HG03039 (cell line): ENCODE measurements at regions not wholly inside any gene's neighbourhood (a gene's known extent, or its start where the extent isn't known, plus 50 kb on each side); places are given as distances from the start of the nearest gene placed in this dataset.

Experiments used
- ATAC-seq: cut with Tn5 transposase; IDR thresholded peaks from one replicate; pipeline ENCODE4 v1.9.1; 2021; ENCODE audit warnings: mild to moderate bottlenecking, moderate library complexity; ENCODE audit not compliant: unreplicated experiment

DNA sequence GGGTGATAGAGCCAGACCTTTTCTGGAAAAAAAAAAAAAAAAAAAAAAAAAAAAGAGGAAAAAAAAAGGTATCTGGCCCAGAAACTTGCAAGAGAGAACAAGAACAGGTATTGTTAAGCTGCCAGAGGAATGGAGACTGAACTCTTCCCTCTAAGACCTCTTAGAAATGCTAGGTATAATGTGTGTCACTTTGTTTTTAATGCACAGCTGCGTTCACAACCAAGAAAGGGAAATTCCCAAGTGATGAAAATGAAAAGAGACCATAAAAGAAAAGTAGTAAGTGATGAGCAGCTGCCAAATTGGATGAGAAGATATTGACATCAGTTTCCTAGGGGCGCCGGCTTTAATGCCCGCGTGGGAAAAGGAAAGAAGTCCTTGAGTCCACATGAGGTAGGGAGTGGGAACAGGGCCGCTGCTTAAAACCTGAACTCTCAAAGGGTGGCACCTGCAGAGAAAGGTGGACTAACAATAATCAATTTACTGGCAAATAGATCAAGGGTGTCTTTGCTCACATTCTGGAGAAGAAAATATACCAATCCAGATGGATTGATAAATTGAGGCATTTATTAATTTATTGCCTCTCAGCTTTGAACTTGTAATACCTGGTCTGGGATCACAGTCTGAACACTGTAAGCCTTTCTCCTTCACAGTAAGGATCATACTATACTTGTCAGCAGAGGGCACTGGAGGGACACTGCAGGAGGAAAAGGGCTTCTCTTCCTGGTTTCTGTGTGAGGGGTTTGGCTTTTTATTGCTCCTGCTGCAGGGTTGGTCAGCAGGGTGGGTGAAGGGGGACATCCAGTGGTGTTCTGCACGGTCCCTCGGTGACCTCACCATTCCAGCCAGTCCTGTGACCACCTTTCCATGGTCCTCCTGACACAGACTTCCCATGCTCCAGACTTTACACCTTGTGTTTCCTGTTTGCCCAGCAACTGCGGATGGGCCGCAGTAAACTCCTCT lies 131.6 kb downstream of the AQP9 start:
- no peak for ATAC-seq

DNA sequence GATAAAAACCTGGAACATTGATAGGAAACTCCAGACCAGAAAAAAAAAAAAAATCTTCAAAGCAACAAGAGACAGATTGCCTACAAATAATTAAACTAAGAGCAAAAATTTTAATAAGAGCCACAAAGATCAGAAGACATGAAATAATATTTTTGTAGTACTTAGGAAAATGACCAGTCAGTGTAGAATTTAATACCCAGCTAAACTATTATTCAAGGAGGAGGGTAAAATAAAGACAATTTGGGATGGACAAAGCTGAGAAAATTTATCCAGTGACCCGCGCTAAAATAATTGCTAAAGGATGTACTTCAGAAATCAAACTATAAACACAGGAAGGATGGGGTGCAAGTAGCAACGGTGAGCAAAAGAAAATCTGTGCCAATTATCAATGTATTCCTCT lies 133.2 kb downstream of the AQP9 start:
- ATAC-seq, result no peak

DNA sequence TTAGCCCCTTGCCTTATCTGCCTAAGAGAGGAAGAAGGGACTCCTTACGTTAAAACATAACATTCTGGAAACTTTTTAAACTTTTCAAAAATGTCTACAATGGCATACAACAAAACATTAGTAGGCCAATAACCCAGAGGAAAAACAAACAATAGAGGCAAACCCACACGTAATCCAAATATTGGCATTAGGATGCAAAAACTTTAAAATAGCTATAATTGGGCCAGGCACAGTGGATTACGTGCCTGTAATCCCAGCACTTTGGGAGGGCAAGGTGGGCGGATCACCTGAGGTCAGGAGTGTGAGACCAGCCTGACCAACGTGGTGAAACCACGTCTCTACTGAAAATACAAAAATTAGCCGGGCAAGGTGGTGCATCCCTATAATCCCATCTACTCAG lies 134.9 kb downstream of the AQP9 start:
- ATAC-seq, result no peak

DNA sequence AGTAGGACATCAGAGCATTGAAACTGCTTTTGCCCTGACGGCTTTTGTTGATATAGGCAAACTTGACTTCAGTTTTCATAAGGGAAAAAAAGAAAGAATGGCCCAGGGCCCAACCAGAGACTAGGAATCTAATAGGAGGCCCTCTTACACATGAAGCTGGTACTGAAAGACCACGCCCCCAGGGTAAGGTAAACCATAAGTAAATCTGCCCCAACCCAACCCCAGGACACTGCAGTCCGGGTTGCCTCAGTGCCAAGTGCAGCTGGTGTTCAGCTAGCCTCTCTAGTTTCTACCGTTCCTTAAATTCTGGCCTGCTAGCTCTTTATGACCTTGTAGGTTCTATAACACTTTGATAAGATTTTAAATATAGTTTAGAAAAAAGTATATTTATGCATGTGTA lies 136.7 kb downstream of the AQP9 start:
- no peak for ATAC-seq

DNA sequence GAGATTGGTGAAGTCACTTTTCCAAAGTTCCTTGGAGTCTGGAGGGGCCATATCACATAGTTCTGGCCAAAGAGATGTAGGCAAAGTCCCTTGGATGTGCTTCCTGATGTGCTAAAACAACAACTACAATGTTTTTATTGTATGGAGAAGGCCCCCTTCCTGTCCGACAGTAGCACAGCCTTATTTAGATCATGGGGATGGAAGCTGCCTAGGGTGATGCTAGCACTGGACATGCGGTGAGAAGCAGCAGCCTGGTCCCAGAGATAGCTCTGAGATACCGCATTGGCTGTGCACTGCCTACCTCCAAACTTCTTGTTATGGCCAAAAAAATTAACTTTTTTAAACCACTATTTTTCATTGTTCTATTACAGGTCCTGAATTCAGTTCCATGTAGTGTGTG lies 137.6 kb downstream of the AQP9 start:
- ATAC-seq, result no peak

DNA sequence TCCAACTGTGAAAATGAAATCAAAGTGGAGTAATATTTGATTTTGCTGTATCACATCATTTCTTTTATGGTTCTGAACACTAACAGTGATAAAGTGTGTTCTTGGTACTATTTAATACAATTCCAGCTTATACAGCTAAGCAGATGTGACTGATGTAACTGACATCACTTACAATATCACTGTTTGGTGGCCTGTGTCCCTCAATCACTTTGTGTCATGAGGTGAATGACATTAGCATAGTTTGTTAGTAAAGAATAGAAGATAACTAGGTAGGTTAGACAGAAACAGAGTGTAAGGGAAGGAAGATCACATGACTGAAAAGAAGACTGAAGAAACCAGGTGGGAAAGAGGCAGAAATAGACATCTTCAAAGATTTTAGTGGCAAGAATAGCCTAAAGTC lies 138.7 kb downstream of the AQP9 start:
- ATAC-seq, result no peak

DNA sequence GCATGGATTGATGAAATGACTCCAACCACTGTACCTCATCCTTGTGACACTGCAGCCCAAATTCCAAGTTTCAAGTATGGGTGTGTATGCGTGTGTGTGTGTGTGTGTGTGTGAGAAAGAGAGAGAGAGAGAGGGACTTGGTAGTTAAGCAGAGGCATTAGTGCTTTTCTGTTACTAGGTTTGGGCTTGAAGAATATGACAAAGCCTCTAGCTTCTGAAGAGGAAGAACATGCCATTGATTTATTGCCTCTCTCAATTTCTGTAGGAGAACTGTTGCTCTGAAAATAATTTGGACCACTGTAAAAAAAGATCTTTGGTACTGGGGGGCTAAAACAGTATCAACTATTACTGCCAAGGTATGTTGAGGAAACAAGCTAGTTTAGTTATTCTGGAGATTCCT lies 139.2 kb downstream of the AQP9 start:
- ATAC-seq, result no peak

DNA sequence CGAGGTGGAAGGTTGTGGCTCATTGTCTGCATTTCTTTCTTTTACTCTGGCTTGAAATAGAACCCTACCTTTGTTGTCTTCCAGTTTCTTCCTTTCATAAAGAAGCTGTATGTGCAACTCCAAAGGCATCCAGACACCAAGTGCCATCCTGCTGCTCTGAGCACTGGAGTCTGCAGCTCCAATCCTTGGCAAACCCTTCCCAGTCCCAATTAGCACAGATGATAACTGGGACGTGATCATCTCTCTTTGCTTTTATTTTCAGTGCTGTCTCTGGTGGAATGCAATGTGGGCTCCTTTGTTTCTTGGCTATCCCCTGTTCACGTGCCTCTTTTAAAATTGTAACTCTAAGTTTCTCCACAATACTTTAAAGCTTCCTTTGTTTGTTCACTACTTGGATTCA lies 140.9 kb downstream of the AQP9 start:
- ATAC-seq, result no peak

DNA sequence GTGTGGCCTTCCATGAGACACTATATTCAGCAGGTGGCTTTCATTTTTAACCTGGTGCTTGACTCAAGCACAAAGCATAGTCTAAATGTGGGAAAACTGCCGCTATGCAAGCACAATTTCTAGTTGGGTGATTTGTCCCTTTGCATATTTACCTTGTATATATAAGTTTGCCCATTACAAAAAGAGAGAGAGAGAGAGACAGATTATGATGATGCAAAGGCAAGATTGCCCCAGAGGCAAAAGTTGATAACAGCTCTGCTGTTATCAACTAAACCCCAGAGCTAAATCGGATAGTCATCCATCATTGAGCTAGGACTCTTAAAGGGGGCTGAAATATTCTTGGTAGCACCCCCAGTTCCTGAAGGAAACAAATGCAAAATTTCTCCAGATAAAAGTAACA lies 141.5 kb downstream of the AQP9 start:
- no peak for ATAC-seq

DNA sequence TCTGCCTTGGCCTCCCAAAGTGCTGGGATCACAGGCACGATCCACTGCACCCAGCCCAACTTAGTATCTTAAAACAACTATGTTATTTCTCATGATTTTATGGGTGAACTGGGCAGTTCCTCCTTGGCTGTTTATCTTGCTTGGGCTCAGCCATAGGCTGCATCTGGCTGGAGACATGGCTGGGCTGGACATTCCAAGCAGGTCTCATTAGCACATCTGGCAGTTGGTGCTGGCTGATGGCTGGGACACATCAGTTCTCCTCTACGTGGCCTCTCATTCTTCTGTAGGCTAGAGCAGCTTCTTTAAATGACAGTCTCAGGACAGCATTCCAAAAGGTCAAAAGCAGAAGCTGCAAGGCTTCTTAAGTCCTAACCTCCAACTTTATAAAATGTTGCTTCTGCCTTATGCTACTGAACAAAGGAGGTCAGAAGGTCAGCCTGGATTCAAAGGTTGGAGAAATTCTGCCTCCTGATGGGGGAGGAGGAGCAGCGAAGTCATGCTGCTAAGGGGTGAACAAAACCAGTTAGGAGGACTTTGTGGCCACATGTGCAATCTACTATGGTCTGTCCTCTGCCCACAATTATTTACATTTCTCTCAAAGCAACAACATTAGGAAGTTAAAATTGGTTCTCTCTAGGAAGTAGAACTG lies 144.0 kb downstream of the AQP9 start:
- no peak for ATAC-seq

DNA sequence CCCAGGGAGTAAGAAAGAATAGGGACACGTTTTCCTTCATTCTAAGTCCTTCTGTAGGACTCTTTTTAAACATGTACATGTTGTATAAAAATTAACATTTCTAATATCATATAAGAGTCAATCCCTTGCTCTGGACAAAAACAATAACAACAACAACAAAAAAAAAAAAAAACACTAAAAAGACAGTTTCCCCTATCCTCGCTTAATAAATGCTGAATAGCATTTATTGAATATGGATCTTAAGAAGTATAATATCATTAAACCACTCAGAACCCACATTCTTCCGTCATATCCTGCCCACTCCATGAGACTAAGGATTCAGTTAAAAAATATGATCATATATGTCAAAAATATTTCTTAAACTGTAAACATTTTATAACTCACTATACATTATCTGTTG lies 145.1 kb downstream of the AQP9 start:
- no peak for ATAC-seq

DNA sequence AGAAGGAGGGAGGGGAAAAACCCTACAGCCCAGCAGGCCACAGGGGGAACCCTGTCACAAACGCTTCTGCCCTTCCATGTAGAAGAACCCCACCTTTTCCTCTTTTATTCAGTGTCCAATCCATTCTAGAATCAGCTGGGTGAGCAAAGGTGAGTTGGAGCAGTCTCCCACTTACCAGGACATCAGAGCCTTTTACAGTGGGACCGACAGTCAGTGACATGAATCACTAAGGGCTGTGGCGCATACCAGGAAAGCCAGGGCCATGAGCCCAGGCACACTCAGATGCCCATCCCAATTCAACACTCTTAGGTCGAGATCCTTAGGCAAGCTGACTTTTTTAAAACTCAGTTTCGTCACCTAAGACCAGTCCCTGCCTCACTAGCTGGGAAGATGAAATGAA lies 146.1 kb downstream of the AQP9 start:
- ATAC-seq, result no peak

DNA sequence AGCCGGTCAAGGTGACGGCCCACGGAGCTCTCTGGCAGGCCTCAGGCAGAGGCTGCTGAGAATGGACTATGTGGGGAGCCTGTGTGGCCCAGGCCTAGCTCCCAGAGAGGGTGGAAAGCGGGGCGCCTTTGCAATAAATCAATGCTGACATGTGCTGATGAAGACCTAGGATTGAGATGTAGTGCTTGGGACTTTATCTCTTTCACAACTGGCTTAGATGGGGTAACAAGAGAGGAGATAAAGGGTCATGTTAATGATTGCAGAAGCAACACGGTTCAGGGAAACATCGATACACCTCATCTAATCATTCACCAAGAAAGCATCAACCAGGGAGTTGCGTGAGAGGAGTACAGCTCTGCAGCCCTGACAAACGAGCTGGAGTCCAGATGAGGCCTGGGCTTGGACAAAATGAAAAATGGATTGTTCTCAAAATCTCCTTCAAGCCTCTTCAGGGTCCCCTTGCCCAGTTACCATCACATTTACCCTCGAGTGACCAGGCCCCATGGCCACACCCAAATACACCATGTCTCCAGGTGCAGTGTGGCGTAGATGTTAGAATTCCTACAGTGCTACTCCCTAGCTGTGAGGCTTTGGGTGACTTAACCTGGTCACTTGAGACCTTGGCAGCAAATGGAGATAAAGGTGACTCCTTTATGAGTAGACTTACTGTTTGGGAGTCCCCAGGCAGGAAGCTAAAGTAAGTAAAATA lies 146.4 kb upstream of the LIPC start:
- no peak for ATAC-seq

DNA sequence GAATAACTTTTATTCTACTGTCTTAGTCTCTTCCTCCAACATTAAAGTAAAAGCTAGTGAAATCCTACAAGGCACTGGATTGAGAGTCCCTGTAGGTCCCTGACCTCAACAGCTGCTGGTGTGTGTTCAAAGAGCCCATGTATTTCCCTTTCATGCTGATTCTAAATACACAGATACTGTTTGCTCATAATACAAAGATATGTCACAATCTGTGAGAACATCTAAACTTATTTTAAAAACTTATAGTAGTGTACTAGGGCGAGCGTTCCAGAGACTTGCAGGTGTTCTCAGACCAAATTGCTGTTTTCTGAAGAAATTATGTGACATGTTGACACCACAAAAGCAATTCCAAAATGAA lies 145.9 kb upstream of the LIPC start:
- no peak for ATAC-seq

DNA sequence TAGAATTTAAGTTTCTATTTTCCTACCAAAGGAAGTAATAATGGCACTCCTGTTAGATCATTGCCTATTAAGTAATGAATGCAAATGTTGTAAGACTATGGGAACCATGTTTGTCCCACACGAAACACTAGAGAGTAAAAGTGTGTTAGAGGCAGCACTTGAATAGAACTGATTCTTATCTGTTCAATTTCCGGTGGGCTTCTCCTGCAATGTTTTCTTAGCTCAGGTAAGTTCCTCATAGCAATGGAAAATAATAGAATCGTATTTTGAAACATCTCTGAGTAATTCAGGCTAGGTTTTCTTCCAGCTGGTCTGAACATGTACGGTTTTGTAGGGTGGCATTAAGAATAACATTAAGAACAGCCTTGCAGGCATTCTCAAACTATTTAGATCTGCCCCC lies 145.3 kb upstream of the LIPC start:
- no peak for ATAC-seq

DNA sequence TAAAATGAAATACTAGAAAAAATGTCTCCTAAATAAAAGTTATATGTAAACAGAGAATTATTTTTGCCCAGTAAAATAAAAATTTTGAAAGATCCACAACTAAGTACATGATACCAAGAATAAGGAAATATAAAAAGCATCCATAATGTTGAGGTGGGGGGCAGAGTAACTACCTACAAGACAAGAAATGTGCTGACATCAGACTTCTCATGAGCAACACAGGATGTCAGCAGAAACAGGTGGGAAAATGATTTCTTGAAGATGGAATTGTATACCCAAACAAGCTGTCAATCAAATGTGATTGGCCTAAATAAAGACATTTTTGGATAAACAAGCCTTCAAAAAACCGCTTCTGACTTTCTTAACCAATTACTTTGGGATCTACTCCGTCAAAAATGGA lies 143.9 kb upstream of the LIPC start:
- ATAC-seq, result no peak

DNA sequence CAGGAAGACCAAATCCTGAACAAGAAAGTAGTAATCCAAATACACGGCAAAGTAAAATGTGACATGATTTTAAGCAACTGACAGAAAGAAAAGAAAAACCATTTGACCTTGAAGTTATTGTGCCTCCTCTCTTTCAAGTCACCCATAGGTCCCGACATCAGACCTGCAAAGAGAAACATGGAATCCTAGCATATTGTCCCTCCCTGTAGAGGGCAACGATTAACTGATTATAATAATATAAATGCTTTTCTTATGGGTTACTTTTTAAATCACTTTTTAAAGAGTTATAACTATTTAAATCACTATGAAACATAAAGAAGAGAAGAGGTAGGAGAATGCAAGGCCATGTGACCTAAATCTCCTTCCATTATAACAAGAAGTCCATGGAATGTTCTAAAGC lies 143.2 kb upstream of the LIPC start:
- ATAC-seq, result no peak

DNA sequence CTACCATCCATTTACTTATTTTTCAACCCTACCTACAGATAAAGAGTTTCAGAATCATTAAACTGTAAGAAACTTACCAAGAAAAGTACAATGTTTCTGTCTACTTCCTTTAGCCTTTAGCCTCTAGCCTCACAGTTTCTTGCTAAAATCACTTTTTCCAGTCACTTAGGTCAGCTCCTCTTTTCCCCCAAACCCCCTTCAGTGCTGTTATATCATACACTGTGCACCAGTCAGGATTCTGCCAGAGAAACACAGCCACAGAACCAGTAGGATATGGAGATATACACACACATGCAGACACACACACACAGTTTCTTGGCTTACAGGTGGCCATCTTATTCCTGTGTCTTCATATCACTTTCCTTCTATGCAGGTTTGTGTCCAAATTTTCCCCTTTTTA lies 139.9 kb upstream of the LIPC start:
- ATAC-seq, result no peak

DNA sequence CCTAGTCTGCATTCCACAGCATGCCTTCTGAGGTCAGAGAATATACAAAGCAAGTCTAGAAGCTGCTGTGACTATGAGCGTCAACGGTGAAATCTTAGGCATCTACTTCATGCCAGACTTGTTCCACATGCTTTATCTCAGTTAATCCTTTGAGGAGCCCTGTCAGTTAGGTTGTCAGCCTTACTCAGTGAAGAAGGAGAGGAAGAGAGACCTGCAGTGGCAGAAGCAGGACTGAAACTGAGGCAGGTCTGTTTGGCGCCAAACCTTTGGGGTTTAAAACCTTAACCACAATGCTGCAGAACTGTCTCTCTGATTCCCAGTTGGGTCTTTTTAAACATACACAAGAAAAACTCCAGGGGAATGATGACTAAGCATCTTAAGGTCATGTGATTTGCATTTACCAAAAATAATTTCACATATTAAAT lies 139.0 kb upstream of the LIPC start:
- ATAC-seq, result no peak

DNA sequence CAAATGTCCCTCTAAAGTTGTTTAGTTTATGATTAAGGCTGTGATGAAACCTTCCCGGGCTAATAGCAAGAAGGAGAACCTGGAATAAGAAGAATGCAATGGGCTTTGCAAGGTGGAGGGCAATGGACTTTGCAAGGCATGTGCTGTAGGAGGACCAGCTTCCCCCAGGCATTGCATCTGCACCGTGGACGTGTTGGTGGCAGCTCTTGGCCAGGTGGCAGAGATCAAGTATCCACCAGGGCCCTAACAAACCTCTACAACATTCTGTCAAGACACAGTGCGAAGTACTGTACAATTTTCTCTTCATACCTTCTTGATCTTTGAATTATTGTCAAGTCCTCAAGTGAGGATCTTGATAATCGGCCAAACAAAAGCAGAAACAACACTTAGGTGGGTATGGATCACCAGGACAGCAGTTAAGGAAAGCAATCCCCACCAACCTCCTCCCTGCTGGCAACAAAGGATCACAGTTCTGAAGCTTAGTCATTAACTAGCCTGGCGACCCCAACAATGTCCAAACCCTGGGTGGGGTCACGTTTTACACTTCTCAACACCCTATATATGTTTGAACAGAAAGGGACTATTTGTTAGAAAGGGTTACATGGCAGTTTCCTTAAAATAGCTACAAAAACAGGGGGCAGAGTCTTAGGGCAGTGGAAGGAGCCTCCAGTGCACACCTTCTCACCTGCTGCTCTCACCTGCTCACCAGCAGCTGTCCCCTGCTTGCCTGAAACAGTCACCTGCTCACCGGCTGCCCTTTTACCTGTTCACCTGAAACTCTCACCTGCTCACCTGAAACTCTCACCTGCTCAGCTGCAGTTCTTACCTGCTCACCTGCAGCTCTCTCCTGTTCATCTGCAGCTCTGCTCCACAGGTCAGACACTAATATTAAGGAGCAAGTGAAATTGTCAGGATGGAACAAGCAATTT lies 137.9 kb upstream of the LIPC start:
- no peak for ATAC-seq
